ENCODE measurements at regions not wholly inside any gene's neighbourhood (a gene's known extent, or its start where the extent isn't known, plus 50 kb on each side); places are given as distances from the start of the nearest gene placed in this dataset.

- Histone ChIP-seq H3K4me2 (no peak overlapping the region), H3K27ac (no peak overlapping the region), H3K4me1 (ENCODE audit: insufficient read depth) (peaks cover 9% of the 10 kb centered on the region), H3K79me2 (no peaks in the 10 kb centered on the region), H3K4me3 (no peak overlapping the region), H3K36me3 (replicated peaks; ENCODE audit: insufficient read depth, low read depth) (no peaks in the 10 kb centered on the region), H3K9me2 (replicated peaks; ENCODE audit: insufficient read depth) (no peaks in the 10 kb centered on the region), H3K9me3 (ENCODE audit: low read depth) (no peaks in the 10 kb centered on the region), H2AFZ (no peak overlapping the region), H4K20me1 (ENCODE audit: insufficient read depth, poor library complexity, severe bottlenecking) (no peaks in the 10 kb centered on the region), H3K27me3 (no peaks in the 10 kb centered on the region)
- no peak for DNase-seq (ENCODE audit: low spot score)
- no peak for TF ChIP-seq CTCF (IDR thresholded peaks at IDR 0.05; ENCODE audit: poor library complexity)
- TF ChIP-seq EZH2 (IDR thresholded peaks at IDR 0.05; ENCODE audit: borderline replicate concordance): no peak
- WGBS (ENCODE audit: low lambda C conversion rate, missing lambda C conversion rate): 89% methylated on average over 14 of the region's 15 CpGs
Measured at GRCh38 chr11:69941546-69942332, 122.5 kb upstream of the FGF3 start.

GRCh38 chr11:69942333-69942820 is 123.2 kb upstream of the FGF3 start:
- DNase-seq (ENCODE audit: low spot score): no peak
- Histone ChIP-seq H3K36me3 (replicated peaks; ENCODE audit: insufficient read depth, low read depth) (no peaks in the 10 kb centered on the region), H3K27me3 (no peaks in the 10 kb centered on the region), H3K9me3 (ENCODE audit: low read depth) (no peaks in the 10 kb centered on the region), H4K20me1 (ENCODE audit: insufficient read depth, poor library complexity, severe bottlenecking) (no peaks in the 10 kb centered on the region), H3K4me2 (no peak overlapping the region), H3K27ac (no peak overlapping the region), H3K4me3 (no peak overlapping the region), H3K4me1 (ENCODE audit: insufficient read depth) (peaks cover 9% of the 10 kb centered on the region), H3K9me2 (replicated peaks; ENCODE audit: insufficient read depth) (no peaks in the 10 kb centered on the region), H3K79me2 (no peaks in the 10 kb centered on the region), H2AFZ (no peak overlapping the region)
- TF ChIP-seq CTCF (IDR thresholded peaks at IDR 0.05; ENCODE audit: poor library complexity): no peak
- TF ChIP-seq EZH2phosphoT487 (IDR thresholded peaks at IDR 0.05; ENCODE audit: low read depth, severe bottlenecking, unreplicated experiment): no peak
- TF ChIP-seq EZH2 (IDR thresholded peaks at IDR 0.05; ENCODE audit: borderline replicate concordance): no peak
- WGBS (ENCODE audit: low lambda C conversion rate, missing lambda C conversion rate): 95% methylated on average over 8 of the region's 9 CpGs

- no peaks in the 10 kb centered on the region for H4K20me1 ChIP-seq (ENCODE audit: insufficient read depth, poor library complexity, severe bottlenecking)
- peaks cover 14% of the 10 kb centered on the region for H3K4me1 ChIP-seq (ENCODE audit: insufficient read depth)
- no peaks in the 10 kb centered on the region for H3K27me3 ChIP-seq
- no peaks in the 10 kb centered on the region for H3K36me3 ChIP-seq (replicated peaks; ENCODE audit: insufficient read depth, low read depth)
- H3K4me3 ChIP-seq: no peak overlapping the region
- TF ChIP-seq CTCF (IDR thresholded peaks at IDR 0.05; ENCODE audit: poor library complexity) (peak; percentile 16), EZH2phosphoT487 (IDR thresholded peaks at IDR 0.05; ENCODE audit: low read depth, severe bottlenecking, unreplicated experiment) (no peak), EZH2 (IDR thresholded peaks at IDR 0.05; ENCODE audit: borderline replicate concordance) (no peak)
- H2AFZ ChIP-seq: no peak overlapping the region
- WGBS (ENCODE audit: low lambda C conversion rate, missing lambda C conversion rate): 75% methylated on average over 6 of the region's 6 CpGs
- no peak overlapping the region for H3K27ac ChIP-seq
- no peaks in the 10 kb centered on the region for H3K9me2 ChIP-seq (replicated peaks; ENCODE audit: insufficient read depth)
- no peaks in the 10 kb centered on the region for H3K79me2 ChIP-seq
- H3K9me3 ChIP-seq (ENCODE audit: low read depth): no peaks in the 10 kb centered on the region
- H3K4me2 ChIP-seq: no peak overlapping the region
- DNase-seq (ENCODE audit: low spot score): no peak
Measured at GRCh38 chr11:69943066-69943465, 123.8 kb upstream of the FGF3 start.

All from hepatocyte (in vitro differentiated cells).